ENCODE measurements at regions not wholly inside any gene's neighbourhood (a gene's known extent, or its start where the extent isn't known, plus 50 kb on each side); places are given as distances from the start of the nearest gene placed in this dataset.

GRCh38 chr1:219433496-219434131 is 179.3 kb downstream of the ZC3H11B start:
- H3K9me3 ChIP-seq (ENCODE audit: low read length): no peaks in the 10 kb centered on the region
- no peak for DNase-seq (ENCODE audit: low spot score)
- no TSS peak for BruUV-seq (replicated peaks)
- no peak overlapping the region for H3K27ac ChIP-seq (ENCODE audit: low read depth, low read length, poor library complexity, severe bottlenecking)
- no peaks in the 10 kb centered on the region for H3K4me1 ChIP-seq (ENCODE audit: insufficient read depth, low read length, poor library complexity, severe bottlenecking)
- H4K20me1 ChIP-seq (ENCODE audit: insufficient read depth, low read length): no peaks in the 10 kb centered on the region
- H3K79me2 ChIP-seq (ENCODE audit: insufficient read depth, low read depth, low read length): no peaks in the 10 kb centered on the region
- no peaks in the 10 kb centered on the region for H3K9me2 ChIP-seq (ENCODE audit: insufficient read depth, low read length)
- no peak for TF ChIP-seq EZH2phosphoT487 (IDR thresholded peaks at IDR 0.05; ENCODE audit: borderline replicate concordance, low read depth, low read length)
- TF ChIP-seq, protein P1, sequence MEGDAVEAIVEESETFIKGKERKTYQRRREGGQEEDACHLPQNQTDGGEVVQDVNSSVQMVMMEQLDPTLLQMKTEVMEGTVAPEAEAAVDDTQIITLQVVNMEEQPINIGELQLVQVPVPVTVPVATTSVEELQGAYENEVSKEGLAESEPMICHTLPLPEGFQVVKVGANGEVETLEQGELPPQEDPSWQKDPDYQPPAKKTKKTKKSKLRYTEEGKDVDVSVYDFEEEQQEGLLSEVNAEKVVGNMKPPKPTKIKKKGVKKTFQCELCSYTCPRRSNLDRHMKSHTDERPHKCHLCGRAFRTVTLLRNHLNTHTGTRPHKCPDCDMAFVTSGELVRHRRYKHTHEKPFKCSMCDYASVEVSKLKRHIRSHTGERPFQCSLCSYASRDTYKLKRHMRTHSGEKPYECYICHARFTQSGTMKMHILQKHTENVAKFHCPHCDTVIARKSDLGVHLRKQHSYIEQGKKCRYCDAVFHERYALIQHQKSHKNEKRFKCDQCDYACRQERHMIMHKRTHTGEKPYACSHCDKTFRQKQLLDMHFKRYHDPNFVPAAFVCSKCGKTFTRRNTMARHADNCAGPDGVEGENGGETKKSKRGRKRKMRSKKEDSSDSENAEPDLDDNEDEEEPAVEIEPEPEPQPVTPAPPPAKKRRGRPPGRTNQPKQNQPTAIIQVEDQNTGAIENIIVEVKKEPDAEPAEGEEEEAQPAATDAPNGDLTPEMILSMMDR (conservative IDR thresholded peaks at IDR 0.05; ENCODE audit: low read length): no peak
- intact Hi-C loops (cut with micrococcal nuclease; ENCODE audit: unreplicated experiment): no loop called here
- H3K4me2 ChIP-seq (ENCODE audit: low read length): no peak overlapping the region
- CTCF ChIA-PET (ENCODE audit: unreplicated experiment): no interaction called here
- no peak overlapping the region for H3K4me3 ChIP-seq (ENCODE audit: low read depth, low read length, poor library complexity, severe bottlenecking)
- H2AFZ ChIP-seq (ENCODE audit: low read length): no peak overlapping the region
- POLR2A ChIA-PET: interaction anchor here (1.2 kb wide), 1 partner anchor 12 kb away, joined by 3 read pairs; no protein-coding TSS in a partner anchor
- no peaks in the 10 kb centered on the region for H3K36me3 ChIP-seq (ENCODE audit: insufficient read depth, low read length)

DNA sequence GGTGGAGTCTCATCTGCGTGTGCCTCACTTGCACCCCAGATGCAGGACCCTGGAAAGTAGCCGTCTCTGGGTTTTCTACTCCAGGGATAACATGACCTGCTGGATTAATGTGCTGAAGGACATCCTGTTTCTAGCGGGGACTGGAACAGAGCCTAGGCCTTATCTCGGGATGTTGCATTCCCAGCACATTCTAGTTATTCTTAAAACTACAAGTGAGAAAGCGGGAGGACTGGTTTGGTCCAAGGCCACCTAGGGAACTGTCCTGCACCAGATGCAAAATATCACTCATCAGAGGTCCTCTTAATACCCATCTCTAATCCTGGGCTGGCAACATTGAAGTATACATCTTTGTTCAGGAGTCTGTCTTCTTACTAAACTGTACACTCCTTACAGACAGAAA is 179.9 kb downstream of the ZC3H11B start:
- POLR2A ChIA-PET: interaction anchor here (1.2 kb wide), 1 partner anchor 11 kb away, joined by 3 read pairs; no protein-coding TSS in a partner anchor
- Histone ChIP-seq H3K27ac (ENCODE audit: low read depth, low read length, poor library complexity, severe bottlenecking) (no peak overlapping the region), H3K9me2 (ENCODE audit: insufficient read depth, low read length) (no peaks in the 10 kb centered on the region), H2AFZ (ENCODE audit: low read length) (no peak overlapping the region), H3K79me2 (ENCODE audit: insufficient read depth, low read depth, low read length) (no peaks in the 10 kb centered on the region), H3K4me2 (ENCODE audit: low read length) (no peak overlapping the region), H4K20me1 (ENCODE audit: insufficient read depth, low read length) (no peaks in the 10 kb centered on the region), H3K9me3 (ENCODE audit: low read length) (no peaks in the 10 kb centered on the region), H3K36me3 (ENCODE audit: insufficient read depth, low read length) (no peaks in the 10 kb centered on the region), H3K4me1 (ENCODE audit: insufficient read depth, low read length, poor library complexity, severe bottlenecking) (no peaks in the 10 kb centered on the region), H3K4me3 (ENCODE audit: low read depth, low read length, poor library complexity, severe bottlenecking) (no peak overlapping the region)
- CTCF ChIA-PET (ENCODE audit: unreplicated experiment): no interaction called here
- no peak for DNase-seq (ENCODE audit: low spot score)
- intact Hi-C loops (cut with micrococcal nuclease; ENCODE audit: unreplicated experiment): no loop called here
- no peak for TF ChIP-seq EZH2phosphoT487 (IDR thresholded peaks at IDR 0.05; ENCODE audit: borderline replicate concordance, low read depth, low read length)
- TF ChIP-seq, protein P1 (conservative IDR thresholded peaks at IDR 0.05; ENCODE audit: low read length): no peak
- no TSS peak for BruUV-seq (replicated peaks)

DNA sequence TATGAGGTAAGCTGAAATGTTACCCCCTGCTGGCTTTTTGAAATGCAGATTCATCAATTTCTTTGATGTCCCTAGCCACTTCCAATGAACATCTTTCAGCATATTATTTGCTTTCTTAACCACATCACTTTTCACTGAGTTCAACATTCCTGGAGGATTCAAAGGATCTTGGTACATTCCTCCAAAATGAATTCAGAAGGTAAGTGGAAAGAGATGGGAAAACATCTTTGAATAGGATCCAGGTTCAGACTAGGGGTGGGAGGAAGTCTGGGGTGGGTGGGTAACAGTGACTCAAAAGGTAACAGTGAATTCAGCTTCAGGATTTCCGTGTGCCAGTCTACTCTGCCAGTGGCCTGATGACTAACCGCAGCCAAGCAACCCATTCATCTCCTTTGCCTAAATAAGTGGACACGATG is 180.7 kb downstream of the ZC3H11B start:
- H3K4me1 ChIP-seq (ENCODE audit: insufficient read depth, low read length, poor library complexity, severe bottlenecking): no peaks in the 10 kb centered on the region
- intact Hi-C loops (cut with micrococcal nuclease; ENCODE audit: unreplicated experiment): no loop called here
- H3K4me3 ChIP-seq (ENCODE audit: low read depth, low read length, poor library complexity, severe bottlenecking): no peak overlapping the region
- no peaks in the 10 kb centered on the region for H4K20me1 ChIP-seq (ENCODE audit: insufficient read depth, low read length)
- H3K9me2 ChIP-seq (ENCODE audit: insufficient read depth, low read length): no peaks in the 10 kb centered on the region
- no peaks in the 10 kb centered on the region for H3K9me3 ChIP-seq (ENCODE audit: low read length)
- no peak overlapping the region for H2AFZ ChIP-seq (ENCODE audit: low read length)
- TF ChIP-seq, protein P1 (conservative IDR thresholded peaks at IDR 0.05; ENCODE audit: low read length): no peak
- TF ChIP-seq EZH2phosphoT487 (IDR thresholded peaks at IDR 0.05; ENCODE audit: borderline replicate concordance, low read depth, low read length): no peak
- POLR2A ChIA-PET: no interaction called here
- no peak overlapping the region for H3K27ac ChIP-seq (ENCODE audit: low read depth, low read length, poor library complexity, severe bottlenecking)
- no peaks in the 10 kb centered on the region for H3K79me2 ChIP-seq (ENCODE audit: insufficient read depth, low read depth, low read length)
- DNase-seq (ENCODE audit: low spot score): no peak
- BruUV-seq (replicated peaks): no TSS peak
- CTCF ChIA-PET (ENCODE audit: unreplicated experiment): no interaction called here
- H3K4me2 ChIP-seq (ENCODE audit: low read length): no peak overlapping the region
- H3K36me3 ChIP-seq (ENCODE audit: insufficient read depth, low read length): no peaks in the 10 kb centered on the region
